H9 (cell line): ENCODE measurements at regions not wholly inside any gene's neighbourhood (a gene's known extent, or its start where the extent isn't known, plus 50 kb on each side); places are given as distances from the start of the nearest gene placed in this dataset.

Experiments
- DNase-seq: peaks from one replicate; pipeline ENCODE4 v3.0.0-alpha.2; 2017
- H2AFZ ChIP-seq: one replicate; pipeline ENCODE4 v1.6.1; 2013; ENCODE audit warnings: mild to moderate bottlenecking, low read length, control low read depth, moderate library complexity
- H2AK5ac ChIP-seq: 2 replicates; pipeline ENCODE4 v1.6.1; 2013; ENCODE audit warnings: low read length, control low read depth, mixed read lengths; ENCODE audit not compliant: insufficient read length
- H2BK120ac ChIP-seq: one replicate; pipeline ENCODE4 v1.6.1; 2013; ENCODE audit warnings: low read depth, mild to moderate bottlenecking, low read length, control low read depth, inconsistent platforms; ENCODE audit not compliant: poor library complexity, severe bottlenecking
- H2BK12ac ChIP-seq: 2 replicates; pipeline ENCODE4 v1.6.1; 2013; ENCODE audit warnings: low read length, control low read depth, mixed read lengths, low read depth; ENCODE audit not compliant: insufficient read length
- H2BK15ac ChIP-seq: 2 replicates; pipeline ENCODE4 v1.6.1; 2013; ENCODE audit warnings: low read depth, low read length, control low read depth
- H2BK20ac ChIP-seq: one replicate; pipeline ENCODE4 v1.6.1; 2013; ENCODE audit warnings: low read depth, mild to moderate bottlenecking, low read length, control low read depth, inconsistent platforms; ENCODE audit not compliant: poor library complexity, severe bottlenecking
- H2BK5ac ChIP-seq: 2 replicates; pipeline ENCODE4 v1.6.1; 2013; ENCODE audit warnings: low read length, control low read depth, mixed read lengths; ENCODE audit not compliant: insufficient read length
- H3K14ac ChIP-seq: 2 replicates; pipeline ENCODE4 v1.6.1; 2013; ENCODE audit warnings: low read length, control low read depth; ENCODE audit not compliant: insufficient read depth
- H3K18ac ChIP-seq: 2 replicates; pipeline ENCODE4 v1.6.1; 2013; ENCODE audit warnings: low read depth, mild to moderate bottlenecking, mixed read lengths, low read length, control low read depth; ENCODE audit not compliant: insufficient read length
- H3K23ac ChIP-seq: 2 replicates; pipeline ENCODE4 v1.6.1; 2013; ENCODE audit warnings: low read length, control low read depth, mixed read lengths, low read depth; ENCODE audit not compliant: insufficient read length
- H3K23me2 ChIP-seq: 2 replicates; pipeline ENCODE4 v1.6.1; 2013; ENCODE audit warnings: low read depth, mild to moderate bottlenecking, mixed read lengths, low read length, control low read depth; ENCODE audit not compliant: insufficient read length, poor library complexity, severe bottlenecking
- H3K27ac ChIP-seq: 2 replicates; pipeline ENCODE4 v1.5.1; 2013; ENCODE audit warnings: low read length, control low read depth, mixed read lengths, low read depth; ENCODE audit not compliant: insufficient read length
- H3K27me3 ChIP-seq: 2 replicates; pipeline ENCODE4 v1.6.1; 2013; ENCODE audit warnings: low read length, control low read depth, inconsistent platforms; ENCODE audit not compliant: insufficient read depth
- H3K4ac ChIP-seq: 2 replicates; pipeline ENCODE4 v1.6.1; 2013; ENCODE audit warnings: low read depth, mild to moderate bottlenecking, control low read depth, inconsistent platforms, low read length, moderate library complexity
- H3K4me1 ChIP-seq: 2 replicates; pipeline ENCODE4 v1.6.1; 2013; ENCODE audit warnings: low read length, control low read depth, inconsistent platforms; ENCODE audit not compliant: insufficient read depth
- H3K4me2 ChIP-seq: 2 replicates; pipeline ENCODE4 v1.6.1; 2013; ENCODE audit warnings: low read length, control low read depth, mixed read lengths; ENCODE audit not compliant: insufficient read length, insufficient read depth
- H3K56ac ChIP-seq: 2 replicates; pipeline ENCODE4 v1.6.1; 2013; ENCODE audit warnings: low read depth, mild to moderate bottlenecking, mixed read lengths, low read length, control low read depth; ENCODE audit not compliant: insufficient read length
- H3K79me1 ChIP-seq: 2 replicates; pipeline ENCODE4 v1.6.1; 2013; ENCODE audit warnings: low read depth, mild to moderate bottlenecking, moderate library complexity, low read length, control low read depth, inconsistent platforms; ENCODE audit not compliant: insufficient read depth, poor library complexity, severe bottlenecking
- H3K79me2 ChIP-seq: 2 replicates; pipeline ENCODE4 v1.6.1; 2013; ENCODE audit warnings: low read length, control low read depth, inconsistent platforms; ENCODE audit not compliant: insufficient read depth
- H3K9ac ChIP-seq: 2 replicates; pipeline ENCODE4 v1.6.1; 2013; ENCODE audit warnings: low read length, control low read depth, mixed read lengths; ENCODE audit not compliant: insufficient read length; ENCODE audit errors: extremely low read depth
- H3K9me3 ChIP-seq: one replicate; pipeline ENCODE4 v1.6.1; 2013; ENCODE audit warnings: low read depth, low read length, inconsistent platforms; ENCODE audit not compliant: control insufficient read depth
- H3T11ph ChIP-seq: one replicate; pipeline ENCODE4 v1.6.1; 2013; ENCODE audit warnings: mild to moderate bottlenecking, low read length, control low read depth, inconsistent platforms
- H4K20me1 ChIP-seq: one replicate; pipeline ENCODE4 v1.6.1; 2013; ENCODE audit not compliant: control insufficient read depth, insufficient read length, insufficient read depth
- H4K5ac ChIP-seq: 2 replicates; pipeline ENCODE4 v1.6.1; 2013; ENCODE audit warnings: low read depth, mild to moderate bottlenecking, mixed read lengths, low read length, control low read depth; ENCODE audit not compliant: insufficient read length
- H4K8ac ChIP-seq: replicated peaks from 2 replicates; pipeline ENCODE4 v1.6.1; 2013; ENCODE audit warnings: low read length, control low read depth, mixed read lengths, low read depth; ENCODE audit not compliant: insufficient read length
- H4K91ac ChIP-seq: 2 replicates; pipeline ENCODE4 v1.6.1; 2013; ENCODE audit warnings: low read depth, mild to moderate bottlenecking, moderate library complexity, mixed read lengths, low read length, control low read depth; ENCODE audit not compliant: insufficient read length
- H3K27ac Mint-ChIP-seq, 3 experiments: 2 replicates in 2 of 3; 3 replicates in 1 of 3; pipeline ENCODE4 v1.8.0; 2020 to 2021; ENCODE audit warnings: mixed read lengths in 3 of 3, mild to moderate bottlenecking in 1 of 3, moderate library complexity in 1 of 3
- H3K27me3 Mint-ChIP-seq: 2 replicates; pipeline ENCODE4 v1.8.0; 2021; ENCODE audit warnings: low read depth, mild to moderate bottlenecking, moderate library complexity, mixed read lengths
- H3K36me3 Mint-ChIP-seq, 3 experiments: 2 replicates in 2 of 3; 3 replicates in 1 of 3; pipeline ENCODE4 v1.8.0; 2020 to 2021; ENCODE audit warnings: low read depth in 3 of 3, mixed read lengths in 3 of 3; ENCODE audit not compliant: insufficient read depth in 1 of 3
- H3K4me1 Mint-ChIP-seq, 2 experiments: 2 replicates each; pipeline ENCODE4 v1.8.0; 2020; ENCODE audit warnings: mixed read lengths in 2 of 2
- H3K4me3 Mint-ChIP-seq, 2 experiments: 2 replicates in 1 of 2; 3 replicates in 1 of 2; pipeline ENCODE4 v1.8.0; 2020 to 2021; ENCODE audit warnings: mild to moderate bottlenecking in 2 of 2, mixed read lengths in 2 of 2, moderate library complexity in 1 of 2
- H3K9me3 Mint-ChIP-seq, 2 experiments: 2 replicates in 1 of 2; 3 replicates in 1 of 2; pipeline ENCODE4 v1.8.0; 2020; ENCODE audit warnings: mild to moderate bottlenecking in 2 of 2, mixed read lengths in 2 of 2, moderate library complexity in 1 of 2
- WGBS: extraction: QIAGEN DNeasy Blood & Tissue Kit; methylation state at CpG from one replicate; pipeline ENCODE4 v1.1.7; 2013; ENCODE audit warnings: missing lambda C conversion rate, low lambda C conversion rate, mixed read lengths; ENCODE audit not compliant: insufficient read length; ENCODE audit errors: extremely low coverage; 5-methylcytosine and 5-hydroxymethylcytosine counted together
- TF ChIP-seq, protein P1 (sequence below): fragments of 200-600 bp; sonication (generic); conservative IDR thresholded peaks from 3 replicates; pipeline ENCODE4 v1.8.0; 2021; ENCODE audit warnings: antibody characterized with exemption, mild to moderate bottlenecking

DNA sequence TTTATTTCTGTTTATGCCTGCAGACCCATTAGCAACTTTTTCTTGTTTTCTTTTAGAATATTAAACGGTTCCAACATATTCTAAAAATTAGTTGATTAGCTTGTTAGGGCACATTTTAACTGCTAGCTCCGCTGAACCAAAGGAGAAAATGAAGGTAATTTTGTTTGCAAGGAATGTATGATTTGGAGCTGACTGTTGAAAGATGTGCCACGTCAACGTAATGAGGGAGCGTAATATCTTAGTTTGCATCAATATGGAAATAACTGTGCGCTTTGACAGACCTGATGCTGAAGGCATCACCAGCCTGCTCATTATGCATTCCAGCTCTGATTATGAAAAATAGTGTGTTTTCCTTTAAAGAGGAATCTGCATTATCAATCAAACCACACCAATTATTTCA lies 102.0 kb upstream of the CTBP2 start:
- no peaks in the 10 kb centered on the region for H3K9me3 ChIP-seq
- no peak overlapping the region for H2BK5ac ChIP-seq
- H2BK120ac ChIP-seq = no peak overlapping the region
- H3K18ac ChIP-seq = no peak overlapping the region
- no peak for DNase-seq
- no peaks in the 10 kb centered on the region for H3K79me1 ChIP-seq
- H3K27ac ChIP-seq = no peak overlapping the region
- Mint-ChIP-seq H3K4me3 (no peak overlapping the region), H3K27ac (no peak overlapping the region), H3K9me3 (no peaks in the 10 kb centered on the region), H3K4me1 (peaks cover 6 to 7% of the 10 kb centered on the region in 2 experiments), H3K27me3 (peaks cover 3% of the 10 kb centered on the region), H3K36me3 (no peaks in the 10 kb centered on the region)
- H3K4me1 ChIP-seq = peaks cover 2% of the 10 kb centered on the region; the same call in 1 of the 2 replicates
- H2BK15ac ChIP-seq = no peak overlapping the region
- H3K9ac ChIP-seq = no peak overlapping the region
- no peak overlapping the region for H3K56ac ChIP-seq
- H2AFZ ChIP-seq = no peak overlapping the region
- TF ChIP-seq, protein P1, sequence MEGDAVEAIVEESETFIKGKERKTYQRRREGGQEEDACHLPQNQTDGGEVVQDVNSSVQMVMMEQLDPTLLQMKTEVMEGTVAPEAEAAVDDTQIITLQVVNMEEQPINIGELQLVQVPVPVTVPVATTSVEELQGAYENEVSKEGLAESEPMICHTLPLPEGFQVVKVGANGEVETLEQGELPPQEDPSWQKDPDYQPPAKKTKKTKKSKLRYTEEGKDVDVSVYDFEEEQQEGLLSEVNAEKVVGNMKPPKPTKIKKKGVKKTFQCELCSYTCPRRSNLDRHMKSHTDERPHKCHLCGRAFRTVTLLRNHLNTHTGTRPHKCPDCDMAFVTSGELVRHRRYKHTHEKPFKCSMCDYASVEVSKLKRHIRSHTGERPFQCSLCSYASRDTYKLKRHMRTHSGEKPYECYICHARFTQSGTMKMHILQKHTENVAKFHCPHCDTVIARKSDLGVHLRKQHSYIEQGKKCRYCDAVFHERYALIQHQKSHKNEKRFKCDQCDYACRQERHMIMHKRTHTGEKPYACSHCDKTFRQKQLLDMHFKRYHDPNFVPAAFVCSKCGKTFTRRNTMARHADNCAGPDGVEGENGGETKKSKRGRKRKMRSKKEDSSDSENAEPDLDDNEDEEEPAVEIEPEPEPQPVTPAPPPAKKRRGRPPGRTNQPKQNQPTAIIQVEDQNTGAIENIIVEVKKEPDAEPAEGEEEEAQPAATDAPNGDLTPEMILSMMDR = no peak
- no peaks in the 10 kb centered on the region for H4K20me1 ChIP-seq
- H3K14ac ChIP-seq = no peak overlapping the region
- H3K4ac ChIP-seq = no peak overlapping the region
- no peak overlapping the region for H4K8ac ChIP-seq
- no peak overlapping the region for H4K91ac ChIP-seq
- WGBS = no CpG with 5 or more reads among the region's 6 CpGs
- H2AK5ac ChIP-seq = no peak overlapping the region
- no peaks in the 10 kb centered on the region for H3K23me2 ChIP-seq
- no peaks in the 10 kb centered on the region for H3K79me2 ChIP-seq
- H4K5ac ChIP-seq = no peak overlapping the region
- no peak overlapping the region for H3K23ac ChIP-seq
- no peak overlapping the region for H2BK20ac ChIP-seq
- no peak overlapping the region for H3T11ph ChIP-seq
- no peak overlapping the region for H2BK12ac ChIP-seq
- H3K27me3 ChIP-seq = no peaks in the 10 kb centered on the region
- no peak overlapping the region for H3K4me2 ChIP-seq
